GM12873 (cell line): ENCODE measurements at regions not wholly inside any gene's neighbourhood (a gene's known extent, or its start where the extent isn't known, plus 50 kb on each side); places are given as distances from the start of the nearest gene placed in this dataset.

Experiments used
- TF ChIP-seq, protein P1 (sequence below): IDR thresholded peaks from 2 replicates; pipeline ENCODE4 v1.5.1; 2012; ENCODE audit warnings: low read depth, mild to moderate bottlenecking, moderate library complexity, low read length, control low read depth; ENCODE audit not compliant: insufficient read depth; ENCODE audit errors: missing control alignments

DNA sequence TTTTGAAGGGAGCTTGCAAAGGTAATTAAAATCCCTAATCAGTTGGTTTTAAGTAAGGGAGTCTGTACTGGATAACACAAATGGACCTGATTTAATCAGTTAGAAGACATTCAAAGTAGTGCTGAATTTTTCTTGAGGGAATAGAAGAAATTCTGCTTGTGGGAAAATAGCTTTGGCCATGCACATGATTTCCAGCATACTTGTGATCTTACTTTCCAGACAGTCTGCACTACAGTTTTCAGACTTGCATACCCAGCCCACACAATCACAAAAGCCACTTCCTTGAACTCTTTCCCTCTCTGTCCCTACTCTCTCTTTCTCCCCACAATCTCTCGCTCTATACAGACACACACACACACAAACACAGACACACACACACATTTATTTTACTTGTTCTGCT is 852.1 kb downstream of the PLA2G4A start:
- TF ChIP-seq, protein P1, sequence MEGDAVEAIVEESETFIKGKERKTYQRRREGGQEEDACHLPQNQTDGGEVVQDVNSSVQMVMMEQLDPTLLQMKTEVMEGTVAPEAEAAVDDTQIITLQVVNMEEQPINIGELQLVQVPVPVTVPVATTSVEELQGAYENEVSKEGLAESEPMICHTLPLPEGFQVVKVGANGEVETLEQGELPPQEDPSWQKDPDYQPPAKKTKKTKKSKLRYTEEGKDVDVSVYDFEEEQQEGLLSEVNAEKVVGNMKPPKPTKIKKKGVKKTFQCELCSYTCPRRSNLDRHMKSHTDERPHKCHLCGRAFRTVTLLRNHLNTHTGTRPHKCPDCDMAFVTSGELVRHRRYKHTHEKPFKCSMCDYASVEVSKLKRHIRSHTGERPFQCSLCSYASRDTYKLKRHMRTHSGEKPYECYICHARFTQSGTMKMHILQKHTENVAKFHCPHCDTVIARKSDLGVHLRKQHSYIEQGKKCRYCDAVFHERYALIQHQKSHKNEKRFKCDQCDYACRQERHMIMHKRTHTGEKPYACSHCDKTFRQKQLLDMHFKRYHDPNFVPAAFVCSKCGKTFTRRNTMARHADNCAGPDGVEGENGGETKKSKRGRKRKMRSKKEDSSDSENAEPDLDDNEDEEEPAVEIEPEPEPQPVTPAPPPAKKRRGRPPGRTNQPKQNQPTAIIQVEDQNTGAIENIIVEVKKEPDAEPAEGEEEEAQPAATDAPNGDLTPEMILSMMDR, result no peak

DNA sequence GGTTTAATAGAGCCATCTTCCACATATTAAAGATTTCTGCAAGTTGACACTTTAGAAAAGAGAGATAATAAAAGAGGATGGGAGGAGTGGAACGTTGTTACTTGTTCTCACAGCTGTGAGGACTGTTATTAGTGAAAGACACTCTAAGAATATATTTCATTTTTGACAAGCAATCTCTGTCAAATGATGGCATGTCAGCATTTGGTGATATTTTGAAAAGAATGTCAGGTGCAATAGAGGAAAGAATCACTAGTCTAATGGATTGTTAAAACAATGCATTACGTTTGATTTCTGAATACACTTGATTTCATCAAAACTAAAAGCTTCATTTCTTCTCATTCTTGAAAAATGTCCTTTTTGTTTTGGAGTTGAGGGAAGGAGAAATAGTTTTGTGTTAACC is 853.4 kb downstream of the PLA2G4A start:
- TF ChIP-seq, protein P1, result no peak

DNA sequence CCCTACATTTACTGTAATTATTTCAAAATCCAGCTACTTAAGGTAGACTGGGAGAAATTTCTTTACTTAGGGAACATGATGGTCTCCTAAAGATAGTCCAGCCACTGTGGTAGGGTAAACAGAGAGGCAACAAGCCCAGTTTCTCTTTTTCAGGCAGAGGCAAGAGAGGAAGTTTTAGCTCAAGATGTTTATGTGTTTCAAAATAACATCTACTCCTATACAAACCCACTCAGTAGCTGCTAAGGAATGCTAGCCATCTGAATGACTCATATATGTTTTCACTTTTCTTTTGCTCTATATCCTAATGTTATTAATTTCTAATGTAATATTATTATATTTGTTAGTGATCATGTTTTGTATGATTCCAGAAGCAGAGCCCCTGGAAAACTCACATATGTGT is 856.6 kb downstream of the PLA2G4A start:
- TF ChIP-seq, protein P1, result no peak

DNA sequence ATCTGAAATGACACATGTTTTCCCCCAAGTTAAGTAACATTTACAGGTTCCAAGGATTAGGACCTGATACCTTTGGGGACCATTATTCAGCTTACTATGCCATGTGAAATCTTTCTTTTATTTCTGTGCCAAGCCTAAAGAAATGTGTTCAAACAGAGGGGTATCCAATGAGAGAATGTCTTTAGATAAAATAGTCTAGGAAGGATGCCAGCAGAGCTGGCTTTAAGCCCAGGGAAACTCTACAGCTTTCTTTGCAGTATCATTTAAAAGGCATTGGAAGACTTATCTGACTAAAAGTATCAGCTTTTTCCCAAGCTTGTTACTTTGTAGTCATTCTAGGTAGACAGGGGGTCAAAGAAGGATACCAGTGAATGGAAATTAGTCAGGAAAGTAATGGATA is 860.4 kb downstream of the PLA2G4A start:
- TF ChIP-seq, protein P1, result no peak

DNA sequence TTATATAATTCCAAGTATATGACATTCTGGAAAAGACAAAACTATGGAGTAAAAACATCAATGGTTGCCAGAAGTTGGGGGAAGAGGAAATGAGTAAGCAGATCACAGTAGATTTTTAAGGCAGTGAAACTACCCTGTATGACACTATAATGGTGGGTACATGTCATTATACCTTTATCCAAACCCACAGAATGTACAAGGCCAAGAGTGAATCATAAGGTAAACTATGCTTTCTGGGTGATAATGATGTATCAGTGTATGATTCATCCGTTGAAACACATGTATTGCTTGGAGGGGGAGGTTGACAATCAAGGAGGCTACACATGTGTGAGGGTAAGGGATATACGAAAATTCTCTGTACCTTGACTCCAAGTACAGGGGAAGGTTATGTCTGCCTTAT is 862.7 kb downstream of the PLA2G4A start:
- TF ChIP-seq, protein P1, result no peak

DNA sequence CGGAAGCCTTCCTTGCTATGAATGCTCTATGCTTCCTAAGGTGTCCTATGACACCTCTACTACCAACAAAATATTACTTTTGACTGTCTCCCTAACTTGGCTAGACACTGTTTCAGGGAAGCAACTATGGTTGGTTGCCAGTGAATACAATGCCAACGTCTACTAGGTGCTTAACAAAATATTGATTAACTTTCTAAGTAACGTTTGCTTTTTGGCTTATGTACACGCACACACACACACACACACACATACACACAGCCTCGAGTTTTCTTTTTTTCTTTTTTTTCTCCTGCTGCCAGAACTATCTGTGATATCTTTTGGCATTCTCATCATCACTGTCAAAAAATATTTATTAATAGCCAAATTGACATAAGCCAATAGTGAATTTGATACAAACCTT is 864.0 kb downstream of the PLA2G4A start:
- TF ChIP-seq, protein P1, result no peak

DNA sequence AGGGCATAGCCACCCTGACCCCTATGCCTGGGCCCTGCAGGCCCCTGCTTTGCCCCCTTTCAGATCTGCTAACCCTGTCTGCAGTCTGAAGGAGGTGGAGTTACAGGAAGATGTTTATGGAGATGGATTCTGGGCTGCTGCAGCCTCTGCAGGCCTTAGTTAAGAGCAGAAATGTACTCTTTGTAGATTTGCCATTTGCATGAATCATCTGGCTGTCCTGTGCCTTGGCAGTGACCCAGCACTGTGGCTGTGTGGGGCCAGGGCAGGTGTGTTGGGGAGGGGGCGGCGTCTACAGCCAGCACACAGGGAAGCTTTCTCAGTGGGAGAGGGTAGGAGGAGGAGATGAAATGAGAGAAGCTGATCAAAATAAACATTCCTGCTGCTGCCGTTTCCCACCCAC is 867.3 kb downstream of the PLA2G4A start:
- TF ChIP-seq, protein P1, result no peak
